IMR-90 (cell line): ENCODE measurements at regions not wholly inside any gene's neighbourhood (a gene's known extent, or its start where the extent isn't known, plus 50 kb on each side); places are given as distances from the start of the nearest gene placed in this dataset.

Source experiments
- ATAC-seq: fragments of 200-7000 bp; cut with Tn5 transposase; 2 replicates; pipeline ENCODE4 v1.9.1; 2020; ENCODE audit warnings: low read depth, mild to moderate bottlenecking, moderate library complexity
- BruUV-seq: library from RNA; stranded (reverse); fragments of 400-500 nt; replicated peaks from 2 replicates; lab custom pipeline; 2021; lab: Mats Ljungman, UMichigan
- CTCF ChIA-PET: fragments of 300-600 bp; formaldehyde crosslinking; extraction: SDS; loops from one replicate; lab custom pipeline; 2021; ENCODE audit warnings: antibody characterized with exemption; lab: Yijun Ruan, JAX
- POLR2A ChIA-PET: fragments of 300-600 bp; sonication (Branson Sonifier 250); formaldehyde crosslinking; loops from one replicate; lab custom pipeline; 2022; ENCODE audit warnings: antibody characterized with exemption; ENCODE audit not compliant: unreplicated experiment; lab: Charles Lee
- DNase-seq: peaks from one replicate; pipeline ENCODE4 v3.0.0; 2013
- H2AFZ ChIP-seq: replicated peaks from 2 replicates; pipeline ENCODE3; 2013; ENCODE audit warnings: low read length, mild to moderate bottlenecking; ENCODE audit not compliant: poor library complexity
- H2AK5ac ChIP-seq: 2 replicates; pipeline ENCODE4 v1.6.1; 2013; ENCODE audit warnings: low read depth, low read length, inconsistent platforms
- H2AK9ac ChIP-seq: replicated peaks from 2 replicates; pipeline ENCODE3; 2013; ENCODE audit warnings: mild to moderate bottlenecking, low read depth, low read length, moderate library complexity; ENCODE audit not compliant: poor library complexity
- H2BK120ac ChIP-seq: 2 replicates; pipeline ENCODE4 v1.6.1; 2013; ENCODE audit warnings: low read depth, low read length, inconsistent platforms
- H2BK15ac ChIP-seq: 3 replicates; pipeline ENCODE4 v1.6.1; 2013; ENCODE audit warnings: low read depth, low read length, inconsistent platforms
- H2BK20ac ChIP-seq: 2 replicates; pipeline ENCODE4 v1.6.1; 2013; ENCODE audit warnings: low read depth, mild to moderate bottlenecking, inconsistent platforms, low read length, moderate library complexity
- H2BK5ac ChIP-seq: 2 replicates; pipeline ENCODE4 v1.6.1; 2013; ENCODE audit warnings: mild to moderate bottlenecking, low read depth, low read length, inconsistent platforms; ENCODE audit not compliant: poor library complexity, severe bottlenecking
- H3K14ac ChIP-seq: replicated peaks from 2 replicates; pipeline ENCODE4 v1.6.1; 2013; ENCODE audit warnings: low read depth, low read length, inconsistent platforms
- H3K18ac ChIP-seq: 2 replicates; pipeline ENCODE4 v1.6.1; 2013; ENCODE audit warnings: low read depth, low read length, control low read depth
- H3K23ac ChIP-seq: 2 replicates; pipeline ENCODE4 v1.6.1; 2013; ENCODE audit warnings: low read depth, low read length, inconsistent platforms
- H3K27ac ChIP-seq: 2 replicates; pipeline ENCODE4 v1.5.1; 2013; ENCODE audit warnings: mild to moderate bottlenecking, control low read depth, low read length; ENCODE audit not compliant: insufficient read depth
- H3K27me3 ChIP-seq: 2 replicates; pipeline ENCODE4 v1.6.1; 2013; ENCODE audit warnings: low read length; ENCODE audit not compliant: control insufficient read depth, insufficient read depth
- H3K36me3 ChIP-seq: 2 replicates; pipeline ENCODE4 v1.6.1; 2013; ENCODE audit warnings: low read length, mixed read lengths; ENCODE audit not compliant: control insufficient read depth, insufficient read depth
- H3K4ac ChIP-seq: 2 replicates; pipeline ENCODE4 v1.6.1; 2013; ENCODE audit warnings: low read depth, low read length, inconsistent platforms
- H3K4me1 ChIP-seq: 2 replicates; pipeline ENCODE4 v1.6.1; 2013; ENCODE audit warnings: low read length, mixed read lengths; ENCODE audit not compliant: control insufficient read depth, insufficient read depth
- H3K4me2 ChIP-seq: 2 replicates; pipeline ENCODE4 v1.6.1; 2013; ENCODE audit warnings: low read depth, mild to moderate bottlenecking, control low read depth, low read length, moderate library complexity
- H3K4me3 ChIP-seq: 2 replicates; pipeline ENCODE4 v1.5.1; 2013; ENCODE audit warnings: low read depth, mild to moderate bottlenecking, control low read depth, low read length, moderate library complexity; ENCODE audit not compliant: insufficient read depth
- H3K56ac ChIP-seq: 2 replicates; pipeline ENCODE4 v1.6.1; 2013; ENCODE audit warnings: low read length, inconsistent platforms; ENCODE audit not compliant: insufficient read depth; ENCODE audit errors: extremely low read depth
- H3K79me1 ChIP-seq, 2 experiments: 2 replicates each; pipeline ENCODE4 v1.6.1; 2013; ENCODE audit warnings: low read length in 2 of 2, inconsistent platforms in 1 of 2, low read depth in 1 of 2
- H3K9ac ChIP-seq: 2 replicates; pipeline ENCODE4 v1.6.1; 2013; ENCODE audit warnings: low read depth, low read length, control low read depth
- H3K9me1 ChIP-seq: 2 replicates; pipeline ENCODE4 v1.6.1; 2013; ENCODE audit warnings: low read length, inconsistent platforms; ENCODE audit not compliant: insufficient read depth
- H3K9me3 ChIP-seq: 2 replicates; pipeline ENCODE4 v1.6.1; 2013; ENCODE audit warnings: low read length; ENCODE audit not compliant: control insufficient read depth, insufficient read depth
- H4K20me1 ChIP-seq: 2 replicates; pipeline ENCODE4 v1.6.1; 2013; ENCODE audit warnings: low read length, inconsistent platforms; ENCODE audit not compliant: insufficient read depth
- H4K5ac ChIP-seq: 2 replicates; pipeline ENCODE4 v1.6.1; 2013; ENCODE audit warnings: mild to moderate bottlenecking, low read depth, low read length, control low read depth
- H4K8ac ChIP-seq, 2 experiments: 2 replicates each; pipeline ENCODE4 v1.6.1; 2013; ENCODE audit warnings: low read depth in 2 of 2, low read length in 2 of 2, control low read depth in 1 of 2, inconsistent platforms in 1 of 2
- H4K91ac ChIP-seq: 2 replicates; pipeline ENCODE4 v1.6.1; 2013; ENCODE audit warnings: low read depth, low read length, inconsistent platforms; ENCODE audit not compliant: insufficient read depth
- BHLHE40 ChIP-seq: fragments of 150-350 bp; IDR thresholded peaks from 2 replicates; pipeline ENCODE4 v1.6.1; 2016; ENCODE audit warnings: mild to moderate bottlenecking, low read depth, low read length
- CEBPB ChIP-seq: IDR thresholded peaks from 2 replicates; pipeline ENCODE4 v1.6.1; 2012; ENCODE audit warnings: low read depth, low read length, improper control_type of control experiment
- CHD1 ChIP-seq: IDR thresholded peaks from 2 replicates; pipeline ENCODE4 v1.6.1; 2012; ENCODE audit warnings: low read depth, low read length, improper control_type of control experiment
- CTCF ChIP-seq: conservative IDR thresholded peaks from 2 replicates; pipeline ENCODE4 v1.5.1; 2012; ENCODE audit warnings: mild to moderate bottlenecking, low read depth, low read length, improper control_type of control experiment
- MAFK ChIP-seq: IDR thresholded peaks from 2 replicates; pipeline ENCODE4 v1.6.1; 2012; ENCODE audit warnings: low read depth, low read length, improper control_type of control experiment
- MAZ ChIP-seq: IDR thresholded peaks from 2 replicates; pipeline ENCODE4 v1.6.1; 2012; ENCODE audit warnings: low read depth, mild to moderate bottlenecking, low read length, improper control_type of control experiment, moderate library complexity, borderline replicate concordance
- MXI1 ChIP-seq: IDR thresholded peaks from 2 replicates; pipeline ENCODE4 v1.6.1; 2012; ENCODE audit warnings: low read depth, mild to moderate bottlenecking, low read length, moderate library complexity, borderline replicate concordance
- NFE2L2 ChIP-seq: fragments of 150-350 bp; IDR thresholded peaks from 2 replicates; pipeline ENCODE4 v1.6.1; 2016; ENCODE audit warnings: low read depth, mild to moderate bottlenecking, low read length
- POLR2A ChIP-seq: IDR thresholded peaks from 2 replicates; pipeline ENCODE4 v1.6.1; 2012; ENCODE audit warnings: mild to moderate bottlenecking, low read depth, low read length
- RCOR1 ChIP-seq: IDR thresholded peaks from 2 replicates; pipeline ENCODE4 v1.6.1; 2012; ENCODE audit warnings: mild to moderate bottlenecking, low read length, improper control_type of control experiment; ENCODE audit not compliant: insufficient replicate concordance
- RFX5 ChIP-seq: IDR thresholded peaks from 2 replicates; pipeline ENCODE4 v1.8.0; 2012; ENCODE audit warnings: low read depth, mild to moderate bottlenecking, low read length, moderate library complexity
- SMC3 ChIP-seq: fragments of 150-350 bp; IDR thresholded peaks from 2 replicates; pipeline ENCODE4 v1.6.1; 2016; ENCODE audit warnings: low read depth, mild to moderate bottlenecking, antibody characterized with exemption, low read length, moderate library complexity
- USF2 ChIP-seq: fragments of 150-350 bp; IDR thresholded peaks from 2 replicates; pipeline ENCODE4 v1.6.1; 2017; ENCODE audit warnings: mild to moderate bottlenecking, antibody characterized with exemption, low read length, low read depth
- WGBS, 2 experiments: methylation state at CpG; one replicate each; pipeline versions ENCODE4 v1.1.5 to v1.1.7; 2013; ENCODE audit warnings: missing lambda C conversion rate in 2 of 2; ENCODE audit not compliant: insufficient read length in 1 of 2; ENCODE audit errors: extremely low coverage in 2 of 2; 5-methylcytosine and 5-hydroxymethylcytosine counted together
- dilution Hi-C: fragments of 300-500 bp; cut with HindIII; formaldehyde crosslinking; loops from one replicate; pipeline ENCODE4 v1.14.3; 2018; ENCODE audit warnings: low sequenced_read_pairs; ENCODE audit not compliant: unreplicated experiment
- in situ Hi-C: fragments of 300-500 bp; cut with MboI; formaldehyde crosslinking; loops from 3 replicates; pipeline ENCODE4 v1.14.3; 2019; ENCODE audit warnings: low sequenced_read_pairs, inconsistent platforms, mixed read lengths
- intact Hi-C: fragments of 100-400 bp; cut with micrococcal nuclease; formaldehyde crosslinking; loops from 2 replicates; pipeline ENCODE4 v1.10.0; 2022

GRCh38 chr18:65631766-65632165 lies 119.0 kb upstream of the CDH7 start:
- H3K56ac ChIP-seq, result no peak overlapping the region
- intact Hi-C loops, result no loop called here
- H3K23ac ChIP-seq, result no peak overlapping the region
- no peak overlapping the region for H3K14ac ChIP-seq
- no peak overlapping the region for H2AK5ac ChIP-seq
- no peak overlapping the region for H2BK120ac ChIP-seq
- no peak overlapping the region for H4K8ac ChIP-seq
- H3K27ac ChIP-seq, result no peak overlapping the region
- peaks cover 4% of the 10 kb centered on the region; the same call in 1 of the 2 replicates for H3K9me3 ChIP-seq
- H3K79me1 ChIP-seq, result no peaks in the 10 kb centered on the region
- H4K20me1 ChIP-seq, result no peaks in the 10 kb centered on the region
- no peak overlapping the region for H4K91ac ChIP-seq
- no CpG with 5 or more reads among the region's 1 CpG for WGBS, 2 experiments
- DNase-seq, result no peak
- TF ChIP-seq RFX5 (no peak), SMC3 (no peak), CEBPB (no peak), MAFK (no peak), RCOR1 (no peak), MXI1 (no peak), NFE2L2 (no peak), CHD1 (no peak), USF2 (no peak), MAZ (no peak), CTCF (no peak), POLR2A (no peak), BHLHE40 (no peak)
- no peak overlapping the region for H2AK9ac ChIP-seq
- H2BK5ac ChIP-seq, result no peak overlapping the region
- no peak overlapping the region for H3K4me2 ChIP-seq
- no peaks in the 10 kb centered on the region for H3K27me3 ChIP-seq
- in situ Hi-C loops, result no loop called here
- H2BK15ac ChIP-seq, result no peak overlapping the region
- no peaks in the 10 kb centered on the region for H3K36me3 ChIP-seq
- no peak overlapping the region for H4K5ac ChIP-seq
- CTCF ChIA-PET, result no interaction called here
- BruUV-seq, result no TSS peak
- H3K4me1 ChIP-seq, result no peaks in the 10 kb centered on the region
- dilution Hi-C loops, result no loop called here
- H3K9ac ChIP-seq, result no peak overlapping the region
- H3K4me3 ChIP-seq, result no peak overlapping the region
- POLR2A ChIA-PET, result no interaction called here
- no peak overlapping the region for H3K4ac ChIP-seq
- H2BK20ac ChIP-seq, result no peak overlapping the region
- H3K18ac ChIP-seq, result no peak overlapping the region
- no peak for ATAC-seq
- H2AFZ ChIP-seq, result no peak overlapping the region
- H3K9me1 ChIP-seq, result no peaks in the 10 kb centered on the region
